Nephron (organoid): ENCODE measurements at regions not wholly inside any gene's neighbourhood (a gene's known extent, or its start where the extent isn't known, plus 50 kb on each side); places are given as distances from the start of the nearest gene placed in this dataset.

ENCODE experiments used
- H3K27ac Mint-ChIP-seq, 3 experiments: 2 replicates each; pipeline ENCODE4 v1.8.0; 2020; ENCODE audit warnings: mixed read lengths in 3 of 3, mild to moderate bottlenecking in 2 of 3, moderate library complexity in 1 of 3
- H3K27me3 Mint-ChIP-seq: 2 replicates; pipeline ENCODE4 v1.8.0; 2021; ENCODE audit warnings: low read depth, mild to moderate bottlenecking, moderate library complexity, mixed read lengths
- H3K36me3 Mint-ChIP-seq: 2 replicates; pipeline ENCODE4 v1.8.0; 2020; ENCODE audit warnings: low read depth, mixed read lengths
- H3K4me1 Mint-ChIP-seq: 2 replicates; pipeline ENCODE4 v1.8.0; 2020; ENCODE audit warnings: mixed read lengths
- H3K4me3 Mint-ChIP-seq, 3 experiments: 2 replicates each; pipeline ENCODE4 v1.8.0; 2020; ENCODE audit warnings: mild to moderate bottlenecking in 3 of 3, mixed read lengths in 3 of 3, moderate library complexity in 2 of 3
- H3K9me3 Mint-ChIP-seq: 2 replicates; pipeline ENCODE4 v1.8.0; 2020; ENCODE audit warnings: mixed read lengths
- TF ChIP-seq, protein P1 (sequence below), 3 experiments: fragments of 200-600 bp; sonication (generic); IDR thresholded peaks; one replicate each; pipeline ENCODE4 v1.5.0; 2021; ENCODE audit warnings: antibody characterized with exemption in 3 of 3; ENCODE audit not compliant: unreplicated experiment in 3 of 3

DNA sequence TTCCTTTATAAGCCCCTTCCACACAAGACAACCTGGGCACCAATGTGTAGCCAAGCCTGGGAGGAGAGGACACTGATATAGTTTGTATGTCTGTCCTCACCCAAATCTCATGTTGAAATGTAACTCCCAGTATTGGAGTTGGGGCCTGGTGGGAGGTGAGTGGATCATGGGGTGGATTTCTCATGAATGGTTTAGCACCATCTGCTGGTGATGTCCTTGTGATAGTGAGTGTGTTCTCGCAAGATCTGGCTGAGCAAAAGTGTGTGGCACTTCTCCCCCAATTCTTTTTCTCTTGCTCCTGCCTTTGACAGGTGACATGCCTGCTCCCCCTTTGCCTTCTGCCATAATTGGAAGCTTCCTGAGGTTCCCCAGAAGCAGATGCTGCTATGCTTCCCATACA lies 135.8 kb downstream of the USP31 start:
- Mint-ChIP-seq H3K27me3 (no peaks in the 10 kb centered on the region), H3K4me3 (no peak overlapping the region), H3K4me1 (no peaks in the 10 kb centered on the region), H3K27ac (no peak overlapping the region), H3K9me3 (no peaks in the 10 kb centered on the region), H3K36me3 (no peaks in the 10 kb centered on the region)
- TF ChIP-seq, protein P1, sequence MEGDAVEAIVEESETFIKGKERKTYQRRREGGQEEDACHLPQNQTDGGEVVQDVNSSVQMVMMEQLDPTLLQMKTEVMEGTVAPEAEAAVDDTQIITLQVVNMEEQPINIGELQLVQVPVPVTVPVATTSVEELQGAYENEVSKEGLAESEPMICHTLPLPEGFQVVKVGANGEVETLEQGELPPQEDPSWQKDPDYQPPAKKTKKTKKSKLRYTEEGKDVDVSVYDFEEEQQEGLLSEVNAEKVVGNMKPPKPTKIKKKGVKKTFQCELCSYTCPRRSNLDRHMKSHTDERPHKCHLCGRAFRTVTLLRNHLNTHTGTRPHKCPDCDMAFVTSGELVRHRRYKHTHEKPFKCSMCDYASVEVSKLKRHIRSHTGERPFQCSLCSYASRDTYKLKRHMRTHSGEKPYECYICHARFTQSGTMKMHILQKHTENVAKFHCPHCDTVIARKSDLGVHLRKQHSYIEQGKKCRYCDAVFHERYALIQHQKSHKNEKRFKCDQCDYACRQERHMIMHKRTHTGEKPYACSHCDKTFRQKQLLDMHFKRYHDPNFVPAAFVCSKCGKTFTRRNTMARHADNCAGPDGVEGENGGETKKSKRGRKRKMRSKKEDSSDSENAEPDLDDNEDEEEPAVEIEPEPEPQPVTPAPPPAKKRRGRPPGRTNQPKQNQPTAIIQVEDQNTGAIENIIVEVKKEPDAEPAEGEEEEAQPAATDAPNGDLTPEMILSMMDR (IDR thresholded peaks at IDR 0.05; ENCODE audit: unreplicated experiment in 3 of 3), result no peak

DNA sequence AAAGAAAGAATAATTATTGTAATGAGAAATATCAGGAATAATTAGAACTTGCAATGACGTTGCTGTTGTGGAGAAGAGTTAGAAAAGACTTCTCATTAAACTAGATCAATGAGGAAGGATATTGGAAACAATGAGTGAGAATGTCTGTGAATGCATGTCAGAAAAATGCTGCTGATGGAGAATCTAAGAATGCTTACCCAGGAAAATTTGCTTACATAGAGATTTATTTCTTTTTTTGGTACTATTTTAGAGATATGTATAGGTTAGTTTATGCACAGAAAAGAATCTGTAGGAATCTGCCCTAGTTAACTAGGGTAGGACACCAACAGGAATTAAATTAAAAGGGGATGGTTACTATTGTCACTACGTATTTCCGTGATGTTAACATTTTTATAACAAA lies 140.2 kb downstream of the USP31 start:
- H3K4me1 Mint-ChIP-seq, result no peaks in the 10 kb centered on the region
- no peaks in the 10 kb centered on the region for H3K27me3 Mint-ChIP-seq
- H3K4me3 Mint-ChIP-seq, result no peak overlapping the region
- H3K36me3 Mint-ChIP-seq, result no peaks in the 10 kb centered on the region
- no peaks in the 10 kb centered on the region for H3K9me3 Mint-ChIP-seq
- no peak overlapping the region for H3K27ac Mint-ChIP-seq
- TF ChIP-seq, protein P1 (IDR thresholded peaks at IDR 0.05; ENCODE audit: unreplicated experiment in 3 of 3), result no peak

DNA sequence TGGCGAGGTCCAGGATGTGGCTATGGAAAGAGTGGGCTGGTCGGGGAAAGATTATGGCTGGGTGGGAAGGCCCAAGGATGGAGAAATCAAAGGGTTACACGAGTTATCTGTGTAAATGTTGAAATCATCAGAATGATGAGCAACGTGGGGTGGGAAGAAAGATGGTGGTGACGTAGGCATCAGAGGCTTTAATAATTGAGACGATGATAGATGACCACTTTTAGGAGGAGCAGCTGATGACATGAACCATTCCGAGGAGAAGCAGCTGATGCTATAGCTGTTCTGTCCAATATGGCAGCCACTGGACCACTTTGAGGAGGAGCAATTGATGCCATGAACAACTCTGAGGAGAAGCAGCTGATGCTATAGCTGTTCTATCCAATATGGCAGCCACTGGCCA lies 141.2 kb downstream of the USP31 start:
- TF ChIP-seq, protein P1 (IDR thresholded peaks at IDR 0.05; ENCODE audit: unreplicated experiment in 3 of 3), result no peak
- H3K4me1 Mint-ChIP-seq, result no peaks in the 10 kb centered on the region
- no peak overlapping the region for H3K27ac Mint-ChIP-seq
- no peaks in the 10 kb centered on the region for H3K9me3 Mint-ChIP-seq
- no peaks in the 10 kb centered on the region for H3K36me3 Mint-ChIP-seq
- peaks cover 3% of the 10 kb centered on the region for H3K27me3 Mint-ChIP-seq
- H3K4me3 Mint-ChIP-seq, result no peak overlapping the region

DNA sequence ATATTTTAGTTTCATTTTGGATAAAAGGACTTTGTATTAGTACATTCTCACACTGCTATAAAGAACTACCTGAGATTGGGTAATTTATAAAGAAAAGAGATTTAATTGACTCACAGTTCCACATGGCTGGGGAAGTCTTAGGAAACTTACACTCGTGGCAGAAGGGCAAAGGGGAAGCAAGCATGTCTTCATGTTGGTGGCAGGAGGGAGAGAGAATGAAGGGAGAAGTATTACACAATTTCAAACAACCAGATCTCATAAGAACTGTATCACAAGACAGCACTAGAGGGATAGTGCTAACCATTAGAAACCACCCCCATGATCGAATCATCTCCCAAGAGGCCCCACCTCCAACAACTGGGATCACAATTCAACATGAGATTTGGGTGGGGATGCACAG lies 142.9 kb downstream of the USP31 start:
- Mint-ChIP-seq H3K36me3 (no peaks in the 10 kb centered on the region), H3K27ac (no peak overlapping the region), H3K4me1 (no peaks in the 10 kb centered on the region), H3K27me3 (peaks cover 3% of the 10 kb centered on the region), H3K4me3 (no peak overlapping the region), H3K9me3 (no peaks in the 10 kb centered on the region)
- TF ChIP-seq, protein P1 (IDR thresholded peaks at IDR 0.05; ENCODE audit: unreplicated experiment in 3 of 3), result no peak

DNA sequence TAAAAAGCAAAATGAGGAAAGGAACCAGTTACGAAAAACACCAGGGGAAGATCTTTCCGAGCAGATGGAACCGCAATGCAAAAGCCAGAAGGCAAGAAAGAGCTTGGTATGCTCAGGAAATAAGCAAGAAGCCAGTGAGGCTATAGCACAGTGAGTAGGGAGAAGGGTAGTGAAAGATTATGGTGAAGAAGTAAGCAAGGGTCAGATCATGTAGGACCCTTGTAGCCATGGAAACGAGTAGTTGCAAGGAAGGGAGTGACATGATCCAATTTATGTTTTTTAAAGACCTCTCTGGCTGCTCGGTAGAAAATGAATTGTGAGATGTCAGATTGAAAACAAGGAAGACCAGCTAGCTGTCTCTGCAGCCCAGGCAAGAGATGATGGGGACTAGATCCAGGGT lies 143.3 kb downstream of the USP31 start:
- TF ChIP-seq, protein P1 (IDR thresholded peaks at IDR 0.05; ENCODE audit: unreplicated experiment in 3 of 3), result no peak

DNA sequence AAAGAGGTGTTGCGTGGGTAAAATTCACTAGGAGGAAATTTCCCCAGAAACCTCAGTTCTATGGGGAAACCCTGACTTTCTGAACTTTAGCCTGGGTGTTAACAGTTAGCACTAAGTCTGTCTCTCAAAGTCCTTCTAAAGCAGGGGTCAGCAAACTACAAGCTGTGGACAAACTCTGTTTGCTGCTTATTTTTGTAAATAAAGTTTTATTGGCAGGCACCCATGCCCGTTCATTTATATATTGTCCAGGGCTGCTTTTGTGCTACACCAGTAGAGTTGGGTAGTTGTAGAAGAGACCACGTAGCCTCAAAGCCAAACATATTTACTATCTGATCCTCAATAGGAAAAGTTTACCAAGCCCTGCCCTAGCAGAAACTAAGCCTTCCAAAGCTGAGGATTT lies 159.7 kb downstream of the USP31 start:
- Mint-ChIP-seq H3K27ac (no peak overlapping the region), H3K4me3 (no peak overlapping the region), H3K4me1 (no peaks in the 10 kb centered on the region), H3K27me3 (peaks cover 10% of the 10 kb centered on the region), H3K36me3 (no peaks in the 10 kb centered on the region), H3K9me3 (peaks cover 8% of the 10 kb centered on the region)
- TF ChIP-seq, protein P1 (IDR thresholded peaks at IDR 0.05; ENCODE audit: unreplicated experiment in 3 of 3), result no peak

More for the DNA sequence above, 143.3 kb downstream of the USP31 start:
- H3K4me3 Mint-ChIP-seq, result no peak overlapping the region
- H3K9me3 Mint-ChIP-seq, result no peaks in the 10 kb centered on the region
- H3K4me1 Mint-ChIP-seq, result no peaks in the 10 kb centered on the region
- peaks cover 3% of the 10 kb centered on the region for H3K27me3 Mint-ChIP-seq
- no peaks in the 10 kb centered on the region for H3K36me3 Mint-ChIP-seq
- no peak overlapping the region for H3K27ac Mint-ChIP-seq
